HG02678 (cell line): ENCODE measurements at regions not wholly inside any gene's neighbourhood (a gene's known extent, or its start where the extent isn't known, plus 50 kb on each side); places are given as distances from the start of the nearest gene placed in this dataset.
A peak's percentile ranks its signal among the peaks of the same experiment; 100 is the strongest.
"Not testable (repeated sequence)": the region's sequence is repeated elsewhere in the genome, so short reads cannot be mapped to it uniquely, and the experiment has no call there.

ENCODE experiments used
- ATAC-seq: cut with Tn5 transposase; IDR thresholded peaks from one replicate; pipeline ENCODE4 v1.9.1; 2021; ENCODE audit warnings: mild to moderate bottlenecking, moderate library complexity; ENCODE audit not compliant: unreplicated experiment

- no peak for ATAC-seq
These were observed 240.2 kb upstream of the IL12A start for GRCh38 chr3:159748425-159748824.

- no peak for ATAC-seq
These were observed 239.2 kb upstream of the IL12A start for GRCh38 chr3:159749406-159749805.

GRCh38 chr3:159751146-159751545 is 237.5 kb upstream of the IL12A start:
- ATAC-seq = no peak

- no peak for ATAC-seq
These were observed 236.9 kb upstream of the IL12A start for GRCh38 chr3:159751752-159752151.

- ATAC-seq = not testable (repeated sequence)
These were observed 232.1 kb upstream of the IL12A start for GRCh38 chr3:159756279-159757207.

DNA sequence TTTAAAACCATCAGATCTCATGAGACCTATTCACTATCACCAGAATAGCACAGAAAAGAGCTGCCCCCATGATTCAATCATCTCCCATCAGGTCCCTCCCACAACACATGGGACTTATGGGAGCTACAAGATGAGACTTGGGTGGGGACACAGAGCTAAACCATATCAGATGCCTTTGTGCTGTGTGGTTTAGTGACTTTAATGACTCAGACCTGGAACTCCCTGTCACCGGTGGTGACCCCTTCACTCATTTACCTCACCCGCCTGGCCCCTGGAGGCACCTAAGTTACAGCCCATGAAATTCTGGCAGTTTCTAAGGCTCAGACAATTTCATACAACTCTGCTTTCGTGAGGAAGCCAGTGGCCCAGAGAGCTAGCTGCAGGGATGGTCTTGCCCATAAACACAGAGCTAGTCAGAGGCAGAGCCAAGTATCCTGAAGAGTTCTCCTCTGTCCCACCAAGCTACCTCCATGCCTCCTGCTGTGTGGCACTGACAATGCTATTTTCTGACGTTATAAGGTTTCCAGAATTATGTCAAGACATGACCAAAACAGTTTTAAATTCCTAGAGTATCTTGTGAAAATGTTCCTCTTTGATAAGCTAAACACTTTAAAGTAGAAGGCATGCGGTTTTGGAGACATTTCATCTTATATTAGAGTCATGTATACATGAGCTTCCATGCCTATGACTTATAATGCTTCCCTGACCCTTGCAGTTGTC is 231.1 kb upstream of the IL12A start:
- no peak for ATAC-seq

GRCh38 chr3:159760046-159760445 is 228.6 kb upstream of the IL12A start:
- ATAC-seq = no peak

GRCh38 chr3:159761369-159761768 is 227.3 kb upstream of the IL12A start:
- ATAC-seq = no peak

DNA sequence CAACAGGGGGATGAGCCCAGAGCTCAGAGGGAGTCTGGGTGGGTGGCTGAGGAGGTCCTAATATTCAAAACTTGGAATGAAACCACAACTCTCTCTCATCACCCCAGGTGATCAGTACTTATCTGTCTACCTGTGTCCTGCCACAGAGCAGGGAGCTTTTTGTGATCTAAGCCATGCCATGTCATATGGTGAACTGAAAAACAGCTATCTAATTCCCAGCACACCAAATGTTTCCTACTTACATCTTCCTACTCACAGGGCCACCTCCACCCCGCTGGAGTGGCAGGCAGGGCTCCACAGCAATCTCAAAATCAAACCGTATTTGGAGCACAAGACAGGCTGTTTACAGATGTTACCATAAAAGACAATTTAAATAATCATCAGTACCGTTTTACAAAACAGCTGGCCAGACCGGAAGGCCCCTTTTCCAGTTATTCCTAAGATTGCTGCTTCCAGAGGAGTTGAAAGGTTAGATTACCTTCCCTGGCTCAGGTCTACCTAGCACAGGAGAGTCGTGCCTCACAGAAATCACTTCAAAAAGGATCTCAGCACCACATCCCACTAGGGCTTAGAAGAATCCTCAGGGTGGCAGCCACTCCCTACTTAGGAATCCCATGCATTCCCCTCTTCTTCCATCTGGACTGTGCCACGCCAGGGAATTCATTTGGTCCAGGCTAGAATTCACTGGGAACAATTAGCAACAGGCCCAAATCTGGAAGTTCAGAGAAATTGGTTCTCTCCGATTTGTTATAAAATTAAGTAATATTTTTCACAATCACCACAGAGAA is 226.6 kb upstream of the IL12A start:
- no peak for ATAC-seq

GRCh38 chr3:159763011-159763601 is 225.5 kb upstream of the IL12A start:
- peak; percentile 40 for ATAC-seq

DNA sequence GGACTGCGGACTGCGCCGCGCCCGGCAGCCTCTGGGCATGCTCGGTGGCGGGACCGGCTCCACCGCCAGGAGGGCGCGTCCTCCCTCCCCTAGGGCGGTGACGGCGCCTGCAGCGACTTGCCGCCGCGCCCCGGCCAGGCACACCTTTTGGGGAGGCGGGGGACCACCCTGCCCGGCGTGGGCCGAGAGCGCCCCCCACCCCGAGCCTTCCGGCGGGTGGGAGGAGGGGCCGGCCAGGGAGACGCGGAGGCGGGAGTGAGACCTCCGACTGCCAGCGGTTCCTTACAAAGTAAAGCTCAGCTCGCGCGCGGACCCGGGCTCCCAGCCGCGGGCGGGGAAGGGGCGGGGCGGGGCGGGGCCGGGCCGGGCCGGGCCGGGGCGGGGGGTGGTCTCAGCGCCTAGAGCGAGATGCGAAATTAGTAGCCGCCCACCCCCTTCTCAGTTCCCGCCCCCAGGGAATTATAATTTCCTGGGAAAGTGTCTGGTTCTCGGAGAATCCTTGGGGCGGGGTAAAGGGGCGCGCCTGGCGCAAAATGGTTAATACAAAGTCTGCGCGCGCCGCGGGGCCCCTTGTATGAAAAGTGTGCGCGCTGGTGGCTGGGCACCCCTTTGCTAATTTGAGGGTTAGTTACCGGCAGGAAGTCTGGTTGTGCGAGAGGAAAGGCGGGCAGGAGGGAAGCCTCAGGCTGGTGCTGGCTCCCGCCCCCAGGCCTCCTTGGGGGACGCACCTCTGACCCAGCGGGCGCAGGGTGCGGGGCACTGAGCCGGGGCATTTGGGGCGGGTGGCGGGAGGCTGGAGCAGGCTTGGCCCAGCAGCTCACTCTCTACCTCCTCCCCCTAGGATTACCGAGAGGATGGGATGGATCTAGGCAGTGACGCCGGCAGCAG is 224.8 kb upstream of the IL12A start:
- ATAC-seq = peak; percentile 69

DNA sequence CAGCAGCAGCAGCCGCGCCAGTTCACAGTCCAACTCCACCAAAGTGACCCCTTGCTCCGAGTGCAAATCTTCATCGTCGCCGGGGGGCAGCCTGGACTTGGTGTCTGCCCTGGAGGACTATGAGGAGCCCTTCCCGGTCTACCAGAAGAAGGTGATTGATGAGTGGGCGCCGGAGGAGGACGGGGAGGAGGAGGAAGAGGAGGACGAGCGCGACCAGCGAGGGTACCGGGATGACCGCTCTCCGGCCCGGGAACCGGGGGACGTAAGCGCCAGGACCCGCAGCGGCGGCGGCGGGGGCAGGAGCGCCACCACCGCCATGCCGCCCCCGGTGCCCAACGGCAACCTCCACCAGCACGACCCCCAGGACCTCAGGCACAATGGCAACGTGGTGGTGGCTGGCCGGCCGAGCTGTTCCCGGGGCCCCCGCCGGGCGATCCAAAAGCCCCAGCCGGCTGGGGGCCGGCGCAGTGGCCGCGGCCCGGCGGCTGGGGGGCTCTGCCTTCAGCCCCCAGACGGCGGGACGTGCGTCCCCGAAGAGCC is 224.1 kb upstream of the IL12A start:
- no peak for ATAC-seq

GRCh38 chr3:159765030-159765859 is 223.4 kb upstream of the IL12A start:
- no peak for ATAC-seq

DNA sequence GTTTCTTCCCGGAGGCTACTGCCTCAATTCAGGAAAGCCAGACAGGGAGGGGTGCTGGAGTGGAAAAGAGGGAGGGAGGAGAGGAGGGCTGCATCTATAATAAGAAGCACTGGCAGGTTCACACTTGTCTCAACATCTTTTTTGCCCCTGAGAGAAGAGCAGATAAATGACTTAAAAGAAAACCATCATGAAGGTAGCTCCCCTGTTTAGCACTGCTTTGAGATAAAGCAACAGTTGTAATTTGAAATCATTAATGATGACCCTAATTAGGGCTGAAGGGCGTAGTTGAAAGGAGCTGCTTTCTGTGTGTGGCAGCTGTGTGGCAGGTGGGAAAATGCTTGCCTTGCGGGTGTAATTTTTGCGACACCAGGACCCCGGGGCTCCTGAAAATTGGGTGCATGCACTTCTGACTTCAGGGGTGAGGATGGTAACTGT is 222.8 kb upstream of the IL12A start:
- no peak for ATAC-seq

- ATAC-seq = no peak
These were observed 222.0 kb upstream of the IL12A start for GRCh38 chr3:159766563-159767185.

- no peak for ATAC-seq
These were observed 217.6 kb upstream of the IL12A start for GRCh38 chr3:159770998-159771397.

- ATAC-seq = no peak
These were observed 216.6 kb upstream of the IL12A start for GRCh38 chr3:159771865-159772611.

- no peak for ATAC-seq
These were observed 214.9 kb upstream of the IL12A start for GRCh38 chr3:159773706-159774105.
